Lower leg skin (tissue), 4 donors: ENCODE measurements at regions not wholly inside any gene's neighbourhood (a gene's known extent, or its start where the extent isn't known, plus 50 kb on each side); places are given as distances from the start of the nearest gene placed in this dataset.

Source experiments
- DNase-seq, 2 donors: peaks; one replicate each; pipeline ENCODE4 v3.0.0-alpha.2; 2019; ENCODE audit warnings: low spot score in 2 of 2
- H3K4me3 ChIP-seq: fragments of 200-600 bp; sonication (generic); 2 replicates; pipeline ENCODE4 v1.5.1; 2017; ENCODE audit warnings: mild to moderate bottlenecking, low read depth; ENCODE audit not compliant: poor library complexity, severe bottlenecking
- POLR2A ChIP-seq, 2 donors: fragments of 450-650 bp; IDR thresholded peaks; one replicate each; pipeline ENCODE4 v1.6.1; 2016 to 2017; ENCODE audit warnings: antibody characterized with exemption in 2 of 2, mild to moderate bottlenecking in 1 of 2, moderate library complexity in 1 of 2
- WGBS, 2 donors: methylation state at CpG; one replicate each; pipeline ENCODE4 v1.1.5; 2018; 5-methylcytosine and 5-hydroxymethylcytosine counted together
- intact Hi-C: fragments of 100-400 bp; cut with DNase I; formaldehyde crosslinking; loops from one replicate; pipeline ENCODE4 v1.15.0; 2023; ENCODE audit warnings: low total_unique reads
- TF ChIP-seq, protein P1 (sequence below), 3 donors: fragments of 450-650 bp; IDR thresholded peaks; one replicate each; pipeline ENCODE4 v1.5.1; 2016; ENCODE audit warnings: antibody characterized with exemption in 3 of 3, mild to moderate bottlenecking in 3 of 3, moderate library complexity in 2 of 3

DNA sequence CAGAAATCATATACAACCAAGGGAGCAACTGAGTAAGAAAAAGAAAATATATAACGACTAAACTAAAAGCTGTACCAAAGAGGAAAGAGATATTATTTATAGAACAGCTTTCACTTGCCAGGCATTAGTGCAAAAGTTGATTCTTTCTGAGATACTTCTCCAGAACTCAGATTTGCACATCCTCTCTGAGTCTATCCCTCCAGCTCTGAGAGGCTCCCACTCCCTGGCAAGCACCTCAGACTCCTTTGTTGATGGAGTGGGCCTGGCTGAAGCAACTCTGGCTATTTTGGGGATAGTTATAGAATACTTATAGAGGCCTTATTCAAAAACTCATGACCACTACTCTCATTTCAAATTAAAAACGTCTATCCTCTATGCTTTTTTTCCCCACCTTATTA lies 501.6 kb upstream of the TNP1 start:
- DNase-seq, result no peak
- H3K4me3 ChIP-seq, result no peak overlapping the region
- intact Hi-C loops, result no loop called here
- WGBS, 2 donors, result 32 to 40% methylated on average over 2 of the region's 2 CpGs
- no peak for TF ChIP-seq POLR2A (IDR thresholded peaks at IDR 0.05)
- TF ChIP-seq, protein P1, sequence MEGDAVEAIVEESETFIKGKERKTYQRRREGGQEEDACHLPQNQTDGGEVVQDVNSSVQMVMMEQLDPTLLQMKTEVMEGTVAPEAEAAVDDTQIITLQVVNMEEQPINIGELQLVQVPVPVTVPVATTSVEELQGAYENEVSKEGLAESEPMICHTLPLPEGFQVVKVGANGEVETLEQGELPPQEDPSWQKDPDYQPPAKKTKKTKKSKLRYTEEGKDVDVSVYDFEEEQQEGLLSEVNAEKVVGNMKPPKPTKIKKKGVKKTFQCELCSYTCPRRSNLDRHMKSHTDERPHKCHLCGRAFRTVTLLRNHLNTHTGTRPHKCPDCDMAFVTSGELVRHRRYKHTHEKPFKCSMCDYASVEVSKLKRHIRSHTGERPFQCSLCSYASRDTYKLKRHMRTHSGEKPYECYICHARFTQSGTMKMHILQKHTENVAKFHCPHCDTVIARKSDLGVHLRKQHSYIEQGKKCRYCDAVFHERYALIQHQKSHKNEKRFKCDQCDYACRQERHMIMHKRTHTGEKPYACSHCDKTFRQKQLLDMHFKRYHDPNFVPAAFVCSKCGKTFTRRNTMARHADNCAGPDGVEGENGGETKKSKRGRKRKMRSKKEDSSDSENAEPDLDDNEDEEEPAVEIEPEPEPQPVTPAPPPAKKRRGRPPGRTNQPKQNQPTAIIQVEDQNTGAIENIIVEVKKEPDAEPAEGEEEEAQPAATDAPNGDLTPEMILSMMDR (IDR thresholded peaks at IDR 0.05), result no peak

DNA sequence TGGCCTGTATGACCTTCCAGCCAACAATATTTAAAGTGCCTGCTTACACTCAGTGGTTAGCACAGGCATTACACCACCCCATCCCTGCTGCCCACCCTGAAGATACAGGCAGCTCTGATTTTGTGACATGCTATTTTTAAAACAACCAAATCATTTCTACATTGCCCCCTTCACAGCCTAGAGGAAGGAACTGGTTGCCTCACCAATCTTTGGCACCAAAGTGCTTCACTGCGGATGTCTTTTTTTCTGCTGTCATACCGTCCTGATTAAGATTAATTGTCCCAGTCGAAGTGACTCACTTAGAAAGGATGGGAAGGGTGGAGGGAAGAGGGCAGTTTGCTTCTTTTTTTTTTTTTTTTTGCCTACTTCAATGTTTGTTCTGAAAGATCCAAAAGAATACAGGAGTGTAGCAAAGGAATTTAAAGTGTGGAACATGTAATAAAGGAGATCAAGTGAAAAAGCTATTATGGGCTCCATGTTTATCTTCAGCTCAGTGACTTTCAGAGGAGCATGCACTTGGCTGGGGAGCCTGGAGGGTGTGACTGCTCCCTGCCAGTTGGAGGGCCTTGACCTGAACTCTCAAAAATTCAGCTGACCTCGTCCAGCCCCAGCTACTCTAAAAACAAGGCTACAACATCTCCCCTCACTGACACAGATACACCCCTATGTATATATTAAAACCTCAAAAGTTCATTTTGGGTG lies 501.1 kb upstream of the TNP1 start:
- intact Hi-C loops, result no loop called here
- no peak overlapping the region for H3K4me3 ChIP-seq
- WGBS, 2 donors, result 7 to 10% methylated on average over 4 of the region's 4 CpGs
- TF ChIP-seq POLR2A (IDR thresholded peaks at IDR 0.05), result no peak
- TF ChIP-seq, protein P1 (IDR thresholded peaks at IDR 0.05), result no peak
- DNase-seq, result peak in 1 of 2 donors; percentile 33

DNA sequence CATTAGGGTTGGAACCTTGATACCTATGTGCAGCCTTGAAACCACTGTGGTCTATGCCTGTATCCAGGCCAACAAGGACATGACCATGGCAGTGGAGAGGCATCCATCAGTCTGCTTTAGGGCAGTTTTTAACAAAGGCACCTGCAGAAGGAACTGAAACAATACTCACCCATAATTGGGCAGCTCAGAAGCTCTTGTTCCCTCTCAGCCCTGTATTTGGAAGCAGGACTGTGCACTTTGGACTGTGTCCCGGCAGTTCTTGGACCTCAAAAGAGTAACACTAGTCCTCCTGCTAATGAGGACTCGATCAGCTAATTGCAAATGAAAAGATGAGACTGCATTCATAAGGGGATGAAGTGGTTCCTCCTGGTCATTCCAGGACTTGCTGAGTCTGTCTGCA lies 500.2 kb upstream of the TNP1 start:
- TF ChIP-seq, protein P1 (IDR thresholded peaks at IDR 0.05), result no peak
- no peak for TF ChIP-seq POLR2A (IDR thresholded peaks at IDR 0.05)
- no peak for DNase-seq
- WGBS, 2 donors, result 53 to 54% methylated on average over 2 of the region's 2 CpGs
- intact Hi-C loops, result no loop called here
- H3K4me3 ChIP-seq, result no peak overlapping the region

DNA sequence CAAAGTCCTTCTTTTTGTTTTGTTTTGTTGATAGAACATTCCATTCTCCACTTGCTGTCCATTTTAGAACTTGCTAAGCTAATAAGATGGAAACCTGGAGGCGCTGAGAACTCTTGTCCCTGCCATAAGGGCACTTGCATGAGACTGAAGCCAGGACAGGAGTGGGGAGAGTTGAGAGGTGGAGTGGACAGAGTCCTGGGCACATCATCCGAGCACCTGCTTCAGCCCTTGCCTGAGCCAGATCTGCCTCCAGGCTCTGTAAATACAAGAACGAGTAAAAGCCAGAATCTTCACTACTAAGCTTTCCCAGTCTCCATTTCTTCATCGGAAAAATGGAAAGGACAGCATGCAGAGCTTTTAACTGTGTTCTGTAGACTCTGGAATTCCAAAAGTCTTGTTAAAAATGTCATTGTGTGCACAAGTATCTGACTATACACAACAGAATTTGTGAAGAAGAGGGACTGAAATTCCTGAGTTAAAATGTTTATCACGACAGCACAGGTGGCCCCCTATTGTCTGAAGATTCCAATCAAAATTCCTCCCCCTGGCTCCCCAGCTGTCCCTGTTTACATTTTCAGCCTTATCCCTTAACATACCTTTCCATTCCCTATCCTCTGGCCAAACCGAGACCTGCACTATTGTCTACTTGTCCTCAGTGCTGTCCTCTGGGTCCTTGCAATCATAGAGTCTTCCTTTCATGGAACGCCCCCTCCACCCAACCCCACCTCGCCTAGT lies 498.2 kb upstream of the TNP1 start:
- TF ChIP-seq, protein P1 (IDR thresholded peaks at IDR 0.05), result no peak
- TF ChIP-seq POLR2A (IDR thresholded peaks at IDR 0.05), result no peak
- intact Hi-C loops, result no loop called here
- no peak overlapping the region for H3K4me3 ChIP-seq
- DNase-seq, result no peak
- WGBS, 2 donors, result 90% methylated on average over 8 of the region's 8 CpGs

DNA sequence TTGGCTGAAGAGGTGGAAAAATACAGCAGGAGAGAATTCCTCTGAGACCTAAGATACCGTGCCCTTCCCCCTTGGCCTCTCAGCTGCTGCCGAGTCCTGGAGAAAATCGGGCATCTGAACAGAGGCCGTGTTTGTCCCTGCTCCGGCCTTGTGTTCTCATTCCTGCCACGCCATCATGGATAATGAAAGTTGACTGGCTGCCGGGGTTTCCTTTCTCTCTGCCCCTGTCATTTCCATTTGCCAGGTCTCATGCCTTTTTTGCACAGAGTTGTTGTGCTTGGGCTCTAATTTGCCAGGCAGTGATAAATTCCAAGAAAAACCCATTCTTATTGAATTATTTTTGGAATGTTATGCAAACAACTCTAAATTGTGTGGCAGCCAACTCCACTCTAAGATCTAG lies 496.9 kb upstream of the TNP1 start:
- WGBS, 2 donors, result 53 to 56% methylated on average over 7 of the region's 7 CpGs
- intact Hi-C loops, result no loop called here
- TF ChIP-seq, protein P1 (IDR thresholded peaks at IDR 0.05), result no peak
- no peak for TF ChIP-seq POLR2A (IDR thresholded peaks at IDR 0.05)
- no peak for DNase-seq
- H3K4me3 ChIP-seq, result no peak overlapping the region
